ENCODE measurements at regions not wholly inside any gene's neighbourhood (a gene's known extent, or its start where the extent isn't known, plus 50 kb on each side); places are given as distances from the start of the nearest gene placed in this dataset.

GRCh38 chr20:6473197-6473596, 294.3 kb upstream of the BMP2 start:
- no peak for TF ChIP-seq CTCF (IDR thresholded peaks at IDR 0.05; ENCODE audit: low read depth, low read length)
- H3K27ac ChIP-seq (ENCODE audit: low read depth, low read length) = no peak overlapping the region
- no peaks in the 10 kb centered on the region for H3K9me3 ChIP-seq (ENCODE audit: control insufficient read depth, insufficient read depth, low read length)
- POLR2A ChIA-PET = interaction anchor here (0.6 kb wide), 1 partner anchor 140 kb away, joined by 3 read pairs; no protein-coding TSS in a partner anchor
- H3K27me3 ChIP-seq (ENCODE audit: control insufficient read depth, insufficient read depth, low read length) = no peaks in the 10 kb centered on the region
- no peak for DNase-seq (ENCODE audit: low read depth, low spot score)
- CTCF ChIA-PET = interaction anchor here (1.0 to 1.5 kb wide), 2 partner anchors 110 to 293 kb away, joined by 3 to 4 read pairs; no protein-coding TSS in a partner anchor
- H3K4me3 ChIP-seq (ENCODE audit: low read depth, low read length) = no peak overlapping the region

GRCh38 chr20:6471871-6472270, 295.6 kb upstream of the BMP2 start:
- TF ChIP-seq CTCF (IDR thresholded peaks at IDR 0.05; ENCODE audit: low read depth, low read length) = no peak
- ChIA-PET CTCF (interaction anchor here (1.5 kb wide), 1 partner anchor 111 kb away, joined by 4 read pairs; no protein-coding TSS in a partner anchor), POLR2A (no interaction called here)

GRCh38 chr20:6471110-6471647, 296.3 kb upstream of the BMP2 start:
- ChIA-PET CTCF (no interaction called here), POLR2A (no interaction called here)
- TF ChIP-seq CTCF (IDR thresholded peaks at IDR 0.05; ENCODE audit: low read depth, low read length) = no peak
- Histone ChIP-seq H3K27me3 (ENCODE audit: control insufficient read depth, insufficient read depth, low read length) (no peaks in the 10 kb centered on the region), H3K9me3 (ENCODE audit: control insufficient read depth, insufficient read depth, low read length) (no peaks in the 10 kb centered on the region), H3K27ac (ENCODE audit: low read depth, low read length) (no peak overlapping the region), H3K4me3 (ENCODE audit: low read depth, low read length) (no peak overlapping the region)
- DNase-seq (ENCODE audit: low read depth, low spot score) = no peak

More at GRCh38 chr20:6471871-6472270, 295.6 kb upstream of the BMP2 start:
- Histone ChIP-seq H3K27ac (ENCODE audit: low read depth, low read length) (no peak overlapping the region), H3K9me3 (ENCODE audit: control insufficient read depth, insufficient read depth, low read length) (no peaks in the 10 kb centered on the region), H3K27me3 (ENCODE audit: control insufficient read depth, insufficient read depth, low read length) (no peaks in the 10 kb centered on the region), H3K4me3 (ENCODE audit: low read depth, low read length) (no peak overlapping the region)
- no peak for DNase-seq (ENCODE audit: low read depth, low spot score)

- ChIA-PET CTCF (no interaction called here), POLR2A (no interaction called here)
- TF ChIP-seq CTCF (IDR thresholded peaks at IDR 0.05; ENCODE audit: low read depth, low read length) = no peak
- no peak for DNase-seq (ENCODE audit: low read depth, low spot score)
- H3K4me3 ChIP-seq (ENCODE audit: low read depth, low read length) = no peak overlapping the region
- no peak overlapping the region for H3K27ac ChIP-seq (ENCODE audit: low read depth, low read length)
- H3K9me3 ChIP-seq (ENCODE audit: control insufficient read depth, insufficient read depth, low read length) = no peaks in the 10 kb centered on the region
- no peaks in the 10 kb centered on the region for H3K27me3 ChIP-seq (ENCODE audit: control insufficient read depth, insufficient read depth, low read length)
Observed at GRCh38 chr20:6469695-6470094, 297.8 kb upstream of the BMP2 start.

- no peak overlapping the region for H3K4me3 ChIP-seq (ENCODE audit: low read depth, low read length)
- ChIA-PET CTCF (no interaction called here), POLR2A (no interaction called here)
- no peaks in the 10 kb centered on the region for H3K27me3 ChIP-seq (ENCODE audit: control insufficient read depth, insufficient read depth, low read length)
- no peak for TF ChIP-seq CTCF (IDR thresholded peaks at IDR 0.05; ENCODE audit: low read depth, low read length)
- no peak for DNase-seq (ENCODE audit: low read depth, low spot score)
- no peak overlapping the region for H3K27ac ChIP-seq (ENCODE audit: low read depth, low read length)
- no peaks in the 10 kb centered on the region for H3K9me3 ChIP-seq (ENCODE audit: control insufficient read depth, insufficient read depth, low read length)
Observed at GRCh38 chr20:6468423-6469116, 298.9 kb upstream of the BMP2 start.

Measured in AG04450 (cell line).